Activated naive CD4-positive, alpha-beta T cell treated with anti-CD3 and anti-CD28 coated beads for 36 hours (primary cell): ENCODE measurements at regions not wholly inside any gene's neighbourhood (a gene's known extent, or its start where the extent isn't known, plus 50 kb on each side); places are given as distances from the start of the nearest gene placed in this dataset.
"Not testable (repeated sequence)": the region's sequence is repeated elsewhere in the genome, so short reads cannot be mapped to it uniquely, and the experiment has no call there.

Experiments
- CTCF ChIA-PET: fragments of 350-600 bp; sonication (Branson Sonifier 250); formaldehyde crosslinking; loops from one replicate; lab custom pipeline; 2021; ENCODE audit warnings: antibody characterized with exemption; lab: Charles Lee
- DNase-seq: peaks from one replicate; pipeline ENCODE4 v3.0.0-alpha.2; 2020
- H3K27ac Mint-ChIP-seq: one replicate; pipeline ENCODE4 v1.8.0; 2021; ENCODE audit warnings: mild to moderate bottlenecking, mixed read lengths
- H3K27me3 Mint-ChIP-seq: one replicate; pipeline ENCODE4 v1.8.0; 2021; ENCODE audit warnings: low read depth, mixed read lengths
- H3K36me3 Mint-ChIP-seq: one replicate; pipeline ENCODE4 v1.8.0; 2021; ENCODE audit warnings: low read depth, mixed read lengths
- H3K4me1 Mint-ChIP-seq: one replicate; pipeline ENCODE4 v1.8.0; 2021; ENCODE audit warnings: low read depth, mixed read lengths
- H3K4me3 Mint-ChIP-seq: one replicate; pipeline ENCODE4 v1.8.0; 2021; ENCODE audit warnings: mild to moderate bottlenecking, moderate library complexity, mixed read lengths
- H3K9me3 Mint-ChIP-seq: one replicate; pipeline ENCODE4 v1.8.0; 2021; ENCODE audit warnings: mixed read lengths
- intact Hi-C: fragments of 100-400 bp; cut with micrococcal nuclease; formaldehyde crosslinking; loops from one replicate; pipeline ENCODE4 v1.15.1; 2023

DNA sequence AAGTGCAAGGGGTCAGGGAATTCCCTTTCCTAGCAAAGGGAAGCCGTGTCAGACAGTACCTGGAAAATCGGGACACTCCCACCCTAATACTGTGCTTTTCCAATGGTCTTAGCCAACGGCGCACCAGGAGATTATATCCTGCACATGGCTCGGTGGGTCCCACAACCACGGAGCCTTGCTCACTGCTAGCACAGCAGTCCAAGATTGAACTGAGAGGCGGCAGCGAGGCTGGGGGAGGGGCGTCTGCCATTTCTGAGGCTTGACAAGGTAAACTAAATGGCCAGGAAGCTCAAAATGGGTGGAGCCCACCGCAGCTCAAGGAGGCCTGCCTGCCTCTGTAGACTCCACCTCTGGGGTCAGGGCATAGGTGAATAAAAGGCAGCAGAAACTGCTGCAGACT is 76.5 kb upstream of the LINC00632 start:
- H3K4me3 Mint-ChIP-seq, CTCF ChIA-PET: not testable (repeated sequence)

DNA sequence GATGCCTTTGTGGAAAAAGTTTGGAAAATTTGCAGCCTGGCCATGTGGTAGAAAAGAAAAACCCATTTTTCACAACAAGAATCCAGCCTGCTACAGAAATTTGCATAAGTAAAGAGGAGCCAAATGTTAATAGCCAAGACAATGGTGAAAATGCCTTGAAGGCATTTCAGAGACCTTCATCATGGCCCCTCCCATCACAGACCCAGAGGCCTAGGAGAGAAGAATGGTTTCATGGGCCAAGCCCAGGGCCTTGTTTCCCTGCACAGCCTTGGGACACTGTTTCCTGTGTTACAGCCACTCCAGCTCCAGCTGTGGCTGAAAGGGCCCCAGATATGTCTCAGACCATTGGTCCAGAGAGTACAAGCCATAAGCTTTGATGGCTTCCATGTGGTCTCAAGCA is 101.4 kb upstream of the LINC00632 start:
- Mint-ChIP-seq H3K27ac (no peak overlapping the region), H3K36me3 (no peaks in the 10 kb centered on the region), H3K27me3 (no peaks in the 10 kb centered on the region), H3K9me3 (no peaks in the 10 kb centered on the region), H3K4me3 (no peak overlapping the region), H3K4me1 (no peaks in the 10 kb centered on the region)
- CTCF ChIA-PET: no interaction called here
- intact Hi-C loops: no loop called here
- no peak for DNase-seq

More for the DNA sequence above, 76.5 kb upstream of the LINC00632 start:
- intact Hi-C loops, H3K27me3 Mint-ChIP-seq, DNase-seq, H3K36me3 Mint-ChIP-seq, H3K9me3 Mint-ChIP-seq, H3K4me1 Mint-ChIP-seq, H3K27ac Mint-ChIP-seq: not testable (repeated sequence)

DNA sequence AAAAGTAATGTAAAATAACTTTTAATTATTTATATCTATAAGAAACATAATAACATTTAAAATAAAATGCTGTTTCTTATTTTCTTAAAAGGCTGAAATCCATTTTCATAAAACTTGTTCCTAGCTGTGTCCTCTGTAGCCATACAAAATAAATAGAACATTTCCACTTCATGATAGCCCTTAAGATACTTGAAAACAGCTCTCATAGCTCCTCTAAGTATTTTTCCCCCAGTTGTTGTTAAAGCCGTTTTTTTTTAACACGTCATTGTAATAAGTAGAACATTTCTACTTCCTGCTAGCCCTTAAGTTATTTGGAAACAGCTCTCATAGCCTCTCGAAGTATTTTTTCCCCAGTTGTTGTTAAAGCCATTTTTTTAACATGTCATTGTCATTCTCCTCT is 97.3 kb upstream of the SOX3 start:
- H3K4me3 Mint-ChIP-seq: no peak overlapping the region
- CTCF ChIA-PET: no interaction called here
- no peak for DNase-seq
- no peaks in the 10 kb centered on the region for H3K4me1 Mint-ChIP-seq
- intact Hi-C loops: no loop called here
- no peaks in the 10 kb centered on the region for H3K36me3 Mint-ChIP-seq
- no peak overlapping the region for H3K27ac Mint-ChIP-seq
- H3K27me3 Mint-ChIP-seq: no peaks in the 10 kb centered on the region
- no peaks in the 10 kb centered on the region for H3K9me3 Mint-ChIP-seq

DNA sequence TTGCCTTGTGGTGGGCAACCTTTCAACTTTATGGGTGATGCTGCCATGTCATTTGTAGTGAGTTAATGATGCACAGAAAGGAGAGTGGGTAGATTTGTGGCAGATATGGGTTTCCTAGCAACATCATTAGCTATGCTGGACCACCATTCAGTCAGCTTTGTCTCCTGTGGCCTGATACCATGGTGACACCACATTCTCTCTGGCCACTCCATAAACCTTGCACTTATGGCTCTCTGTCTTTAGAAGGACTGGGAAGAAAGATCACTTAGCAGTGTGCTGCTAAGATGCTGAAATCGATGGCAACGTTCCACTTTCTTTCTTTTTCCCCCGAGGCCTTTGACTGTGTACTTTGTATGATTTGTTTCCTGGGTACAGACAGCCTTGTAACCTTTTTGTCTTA is 95.0 kb upstream of the SOX3 start:
- intact Hi-C loops: no loop called here
- Mint-ChIP-seq H3K27ac (no peak overlapping the region), H3K4me3 (no peak overlapping the region), H3K4me1 (no peaks in the 10 kb centered on the region), H3K36me3 (no peaks in the 10 kb centered on the region), H3K9me3 (no peaks in the 10 kb centered on the region), H3K27me3 (no peaks in the 10 kb centered on the region)
- CTCF ChIA-PET: no interaction called here
- no peak for DNase-seq

DNA sequence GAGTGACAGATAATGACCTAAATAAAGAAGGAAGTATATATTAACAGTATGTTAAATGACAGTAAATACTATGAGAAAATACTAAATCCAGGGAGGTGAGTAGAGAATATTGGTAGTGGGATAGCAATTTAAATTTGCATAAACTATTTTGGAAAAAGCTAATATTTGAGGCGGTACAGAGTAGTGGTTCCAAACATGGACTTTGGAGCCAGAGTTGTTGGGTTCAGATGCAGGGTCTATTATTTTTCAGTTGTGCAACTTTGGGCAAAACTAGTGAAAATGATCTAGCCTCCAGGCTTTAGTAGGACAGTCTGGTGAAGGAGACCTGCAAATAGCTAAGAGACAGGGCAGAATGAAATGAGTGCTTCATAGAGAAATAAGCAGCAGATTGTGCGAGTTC is 84.8 kb upstream of the SOX3 start:
- H3K36me3 Mint-ChIP-seq: no peaks in the 10 kb centered on the region
- no peak overlapping the region for H3K27ac Mint-ChIP-seq
- DNase-seq: no peak
- intact Hi-C loops: no loop called here
- CTCF ChIA-PET: no interaction called here
- H3K27me3 Mint-ChIP-seq: no peaks in the 10 kb centered on the region
- no peaks in the 10 kb centered on the region for H3K9me3 Mint-ChIP-seq
- no peaks in the 10 kb centered on the region for H3K4me1 Mint-ChIP-seq
- no peak overlapping the region for H3K4me3 Mint-ChIP-seq

DNA sequence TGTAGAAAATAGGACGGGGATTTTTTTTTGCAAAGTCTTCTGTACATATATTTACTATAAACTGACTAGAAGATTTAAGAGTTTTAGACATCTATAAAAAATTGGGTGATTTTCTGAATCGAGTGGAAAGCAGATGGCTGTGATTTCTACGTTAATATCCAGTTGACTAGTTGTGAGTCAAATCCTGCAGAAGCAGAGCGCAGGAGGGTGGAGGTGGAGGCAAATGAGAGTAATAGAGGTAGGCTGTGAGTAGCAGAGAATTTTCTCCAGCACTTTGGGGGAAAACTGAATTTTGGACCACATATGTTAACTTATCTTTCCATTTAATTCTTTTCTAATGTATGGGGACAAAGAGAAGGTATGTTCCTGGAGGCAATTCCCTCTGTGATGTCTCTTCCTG is 82.1 kb upstream of the SOX3 start:
- DNase-seq: no peak
- intact Hi-C loops: no loop called here
- H3K27me3 Mint-ChIP-seq: no peaks in the 10 kb centered on the region
- H3K9me3 Mint-ChIP-seq: no peaks in the 10 kb centered on the region
- CTCF ChIA-PET: no interaction called here
- no peaks in the 10 kb centered on the region for H3K36me3 Mint-ChIP-seq
- no peak overlapping the region for H3K4me3 Mint-ChIP-seq
- no peaks in the 10 kb centered on the region for H3K4me1 Mint-ChIP-seq
- no peak overlapping the region for H3K27ac Mint-ChIP-seq

DNA sequence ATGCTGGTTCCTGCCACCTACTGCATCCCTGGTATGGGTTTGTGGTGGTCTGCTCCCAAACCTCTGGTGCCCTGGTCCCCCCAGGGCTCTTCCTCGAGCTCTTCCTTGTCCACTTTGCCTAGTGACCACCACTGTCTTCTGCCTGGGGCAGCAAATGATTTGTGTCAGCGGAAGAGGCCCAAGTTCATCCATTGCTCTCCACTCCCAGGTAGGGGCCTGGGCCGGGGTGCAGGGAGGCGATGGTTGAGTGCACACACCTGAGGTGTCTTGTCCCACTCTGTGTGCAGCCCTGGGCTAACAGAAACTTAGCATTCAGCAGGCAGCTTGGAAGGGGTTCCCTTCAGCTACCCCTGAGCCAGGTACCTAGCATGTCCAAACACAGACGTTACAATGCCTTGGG is 75.6 kb upstream of the SOX3 start:
- H3K4me3 Mint-ChIP-seq: no peak overlapping the region
- H3K9me3 Mint-ChIP-seq: no peaks in the 10 kb centered on the region
- H3K36me3 Mint-ChIP-seq: no peaks in the 10 kb centered on the region
- intact Hi-C loops: no loop called here
- no peaks in the 10 kb centered on the region for H3K27me3 Mint-ChIP-seq
- no peaks in the 10 kb centered on the region for H3K4me1 Mint-ChIP-seq
- DNase-seq: no peak
- CTCF ChIA-PET: no interaction called here
- no peak overlapping the region for H3K27ac Mint-ChIP-seq

DNA sequence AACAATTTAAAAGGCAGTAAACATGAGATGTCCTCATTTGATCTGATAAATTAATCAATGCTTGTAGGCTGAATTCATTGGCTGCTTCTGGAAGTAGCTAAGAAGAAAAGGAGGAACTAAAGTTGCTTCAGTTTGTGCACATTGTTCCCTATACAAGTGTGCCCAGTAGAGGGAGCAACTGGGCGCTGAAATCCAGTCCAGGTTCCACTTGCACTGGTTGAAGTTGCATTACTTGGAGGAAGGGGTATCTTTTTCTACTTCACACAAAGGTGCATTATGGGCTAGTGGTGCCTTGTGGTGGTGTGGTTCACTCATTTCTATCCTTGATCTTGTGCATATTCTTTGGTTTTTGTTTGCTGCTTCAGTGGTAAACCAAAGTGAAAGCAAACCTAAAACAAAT is 67.9 kb upstream of the SOX3 start:
- H3K36me3 Mint-ChIP-seq: no peaks in the 10 kb centered on the region
- peak; percentile 27 for DNase-seq
- CTCF ChIA-PET: interaction anchor here (1.2 kb wide), 1 partner anchor 13 kb away, joined by 3 read pairs; no protein-coding TSS in a partner anchor
- H3K4me1 Mint-ChIP-seq: no peaks in the 10 kb centered on the region
- no peak overlapping the region for H3K4me3 Mint-ChIP-seq
- no peak overlapping the region for H3K27ac Mint-ChIP-seq
- H3K27me3 Mint-ChIP-seq: no peaks in the 10 kb centered on the region
- intact Hi-C loops: loop anchor here (1.0 to 2.0 kb wide), 2 partner anchors 92 to 161 kb away; no protein-coding TSS in a partner anchor
- H3K9me3 Mint-ChIP-seq: no peaks in the 10 kb centered on the region

DNA sequence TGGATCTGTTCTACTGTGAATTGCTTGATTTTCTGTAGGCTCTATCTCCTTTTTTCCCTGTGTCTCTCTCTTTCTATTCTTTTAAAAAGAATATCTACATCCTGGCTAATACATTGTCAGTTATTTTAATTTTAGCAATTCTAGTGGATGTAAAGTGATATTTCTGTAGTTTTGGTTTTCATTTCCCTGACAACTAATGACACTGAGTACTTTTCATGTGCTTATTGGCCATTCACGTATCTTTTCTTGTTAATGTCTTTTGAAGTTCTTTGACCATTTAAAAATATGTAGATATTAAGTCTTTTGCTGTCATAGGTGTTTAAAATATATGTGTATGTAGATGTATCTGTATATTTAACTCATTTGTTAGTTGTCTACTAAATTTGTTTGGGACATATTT is 59.0 kb upstream of the SOX3 start:
- Mint-ChIP-seq H3K4me3 (no peak overlapping the region), H3K9me3 (no peaks in the 10 kb centered on the region), H3K4me1 (no peaks in the 10 kb centered on the region), H3K27ac (no peak overlapping the region), H3K27me3 (no peaks in the 10 kb centered on the region), H3K36me3 (no peaks in the 10 kb centered on the region)
- no peak for DNase-seq
- intact Hi-C loops: no loop called here
- CTCF ChIA-PET: no interaction called here
